ES-I3 (cell line): ENCODE measurements at regions not wholly inside any gene's neighbourhood (a gene's known extent, or its start where the extent isn't known, plus 50 kb on each side); places are given as distances from the start of the nearest gene placed in this dataset.

Experiments used
- H3K36me3 ChIP-seq: 2 replicates; pipeline ENCODE4 v1.6.1; 2013; ENCODE audit warnings: mild to moderate bottlenecking, low read length, control low read depth, moderate library complexity; ENCODE audit not compliant: insufficient read depth
- H3K4me1 ChIP-seq: 2 replicates; pipeline ENCODE4 v1.6.1; 2013; ENCODE audit warnings: mild to moderate bottlenecking, control low read depth, low read length; ENCODE audit not compliant: insufficient read depth
- H3K9ac ChIP-seq: 2 replicates; pipeline ENCODE4 v1.6.1; 2013; ENCODE audit warnings: low read depth, mild to moderate bottlenecking, low read length, moderate library complexity
- H3K9me3 ChIP-seq: 2 replicates; pipeline ENCODE4 v1.6.1; 2013; ENCODE audit warnings: mild to moderate bottlenecking, low read length, moderate library complexity; ENCODE audit not compliant: control insufficient read depth, insufficient read depth

- no peaks in the 10 kb centered on the region for H3K36me3 ChIP-seq
- H3K9ac ChIP-seq = no peak overlapping the region
- H3K9me3 ChIP-seq = no peaks in the 10 kb centered on the region
- no peaks in the 10 kb centered on the region for H3K4me1 ChIP-seq
Observed at GRCh38 chr13:47186471-47186870, 289.6 kb upstream of the HTR2A start.

- H3K9ac ChIP-seq = no peak overlapping the region
- H3K36me3 ChIP-seq = no peaks in the 10 kb centered on the region
- H3K9me3 ChIP-seq = no peaks in the 10 kb centered on the region
- H3K4me1 ChIP-seq = no peaks in the 10 kb centered on the region
Observed at GRCh38 chr13:47184321-47184720, 287.5 kb upstream of the HTR2A start.

DNA sequence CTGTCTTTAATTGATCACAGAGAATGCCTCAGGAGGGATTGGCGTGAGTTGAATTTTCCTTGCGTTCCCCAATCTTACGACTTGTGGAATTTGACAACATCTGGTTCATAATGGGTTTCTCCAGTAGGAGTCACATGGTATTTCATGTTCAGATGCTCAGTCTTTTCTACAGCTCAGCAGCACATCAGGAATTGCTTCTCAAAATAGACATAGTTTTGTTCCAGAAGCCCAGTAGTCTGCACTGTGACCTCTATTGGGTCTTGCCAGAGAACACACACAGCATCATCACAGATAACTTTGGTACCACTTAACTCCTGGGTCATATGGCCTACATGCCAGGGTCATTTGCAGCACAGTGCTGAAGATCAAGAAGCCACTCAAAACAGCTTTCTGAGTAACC lies 282.5 kb upstream of the HTR2A start:
- Histone ChIP-seq H3K36me3 (no peaks in the 10 kb centered on the region), H3K9me3 (no peaks in the 10 kb centered on the region), H3K4me1 (no peaks in the 10 kb centered on the region), H3K9ac (no peak overlapping the region)

- Histone ChIP-seq H3K36me3 (no peaks in the 10 kb centered on the region), H3K4me1 (no peaks in the 10 kb centered on the region), H3K9ac (no peak overlapping the region), H3K9me3 (no peaks in the 10 kb centered on the region)
Observed at GRCh38 chr13:47178090-47178950, 281.5 kb upstream of the HTR2A start.

DNA sequence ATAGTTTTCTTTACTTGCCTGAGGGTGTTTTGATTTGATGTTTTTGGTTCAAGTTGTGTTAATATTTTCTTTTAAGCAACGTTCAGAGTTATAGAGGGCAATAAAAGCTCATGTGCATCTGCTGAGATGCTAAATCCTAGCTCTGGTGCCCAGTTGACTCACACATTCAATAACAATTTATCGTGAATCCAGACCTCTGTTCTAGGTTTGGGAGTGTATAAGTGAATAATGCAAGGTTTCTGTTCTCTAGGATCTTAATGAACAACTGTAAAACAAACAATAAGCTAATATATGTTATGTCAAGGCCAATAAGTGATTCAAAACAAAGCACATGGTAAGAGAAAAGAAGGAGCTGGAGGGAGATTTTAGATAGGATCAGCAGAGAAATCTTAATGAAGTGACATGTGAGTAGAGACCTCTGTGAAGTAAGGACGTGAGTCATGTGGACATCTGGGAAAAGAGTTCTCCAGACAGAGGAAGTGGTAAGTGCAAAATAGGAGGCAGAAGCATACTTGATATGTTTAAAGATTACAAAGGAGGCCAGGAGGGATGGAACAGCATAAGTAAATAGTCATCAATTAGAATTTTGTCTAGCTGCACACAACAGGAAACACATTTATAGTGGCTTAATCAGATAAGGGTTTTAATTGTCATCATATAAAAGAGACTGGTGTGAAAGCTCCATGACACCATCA lies 278.5 kb upstream of the HTR2A start:
- no peaks in the 10 kb centered on the region for H3K4me1 ChIP-seq
- no peaks in the 10 kb centered on the region for H3K36me3 ChIP-seq
- H3K9ac ChIP-seq = no peak overlapping the region
- H3K9me3 ChIP-seq = no peaks in the 10 kb centered on the region

DNA sequence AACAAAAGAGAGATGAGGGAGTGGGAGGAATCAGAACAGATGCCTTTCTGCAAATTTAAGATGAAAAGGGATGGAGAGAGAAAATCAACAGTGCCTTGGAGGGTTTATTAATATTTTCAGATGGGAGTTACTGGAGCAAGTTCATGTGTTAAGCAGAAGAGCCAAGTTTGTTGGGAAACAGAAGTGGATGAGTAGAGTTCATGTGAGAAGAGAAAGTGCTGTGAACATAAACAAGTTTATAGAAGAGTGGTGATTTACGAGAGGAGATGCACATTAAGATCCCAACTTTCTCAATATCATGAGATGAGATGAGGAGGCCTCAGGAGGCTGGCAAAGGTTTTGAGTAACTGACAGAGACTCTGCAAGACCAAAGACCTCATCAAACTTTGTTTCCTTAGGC lies 274.1 kb upstream of the HTR2A start:
- Histone ChIP-seq H3K9ac (no peak overlapping the region), H3K9me3 (no peaks in the 10 kb centered on the region), H3K4me1 (peaks cover 6% of the 10 kb centered on the region; the same call in 1 of the 2 replicates), H3K36me3 (no peaks in the 10 kb centered on the region)

- H3K9ac ChIP-seq = no peak overlapping the region
- peaks cover 13% of the 10 kb centered on the region for H3K4me1 ChIP-seq
- H3K36me3 ChIP-seq = no peaks in the 10 kb centered on the region
- no peaks in the 10 kb centered on the region for H3K9me3 ChIP-seq
Observed at GRCh38 chr13:47168618-47169017, 271.8 kb upstream of the HTR2A start.

DNA sequence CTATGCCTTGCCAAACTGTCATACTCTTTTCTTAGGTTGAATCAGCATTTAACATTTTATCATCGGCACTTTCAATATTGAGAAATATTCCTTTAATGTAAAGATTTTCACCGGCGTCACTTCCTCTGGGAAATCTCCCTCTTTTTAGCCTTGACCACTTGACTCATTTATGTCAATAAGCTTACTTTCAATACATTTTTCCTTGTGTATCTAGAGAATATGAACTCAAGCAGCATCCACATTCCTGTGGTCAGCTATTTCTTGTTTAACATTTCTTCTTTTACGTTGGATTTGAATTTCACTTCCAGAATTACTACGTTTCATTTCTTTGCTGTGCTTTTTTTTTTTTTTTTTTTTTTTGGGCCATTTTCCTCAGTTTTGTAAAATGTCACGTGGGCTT lies 271.2 kb upstream of the HTR2A start:
- no peaks in the 10 kb centered on the region for H3K36me3 ChIP-seq
- no peak overlapping the region for H3K9ac ChIP-seq
- peaks cover 13% of the 10 kb centered on the region for H3K4me1 ChIP-seq
- no peaks in the 10 kb centered on the region for H3K9me3 ChIP-seq

- Histone ChIP-seq H3K9me3 (no peaks in the 10 kb centered on the region), H3K4me1 (peaks cover 13% of the 10 kb centered on the region), H3K36me3 (no peaks in the 10 kb centered on the region), H3K9ac (no peak overlapping the region)
Observed at GRCh38 chr13:47166336-47166735, 269.5 kb upstream of the HTR2A start.

DNA sequence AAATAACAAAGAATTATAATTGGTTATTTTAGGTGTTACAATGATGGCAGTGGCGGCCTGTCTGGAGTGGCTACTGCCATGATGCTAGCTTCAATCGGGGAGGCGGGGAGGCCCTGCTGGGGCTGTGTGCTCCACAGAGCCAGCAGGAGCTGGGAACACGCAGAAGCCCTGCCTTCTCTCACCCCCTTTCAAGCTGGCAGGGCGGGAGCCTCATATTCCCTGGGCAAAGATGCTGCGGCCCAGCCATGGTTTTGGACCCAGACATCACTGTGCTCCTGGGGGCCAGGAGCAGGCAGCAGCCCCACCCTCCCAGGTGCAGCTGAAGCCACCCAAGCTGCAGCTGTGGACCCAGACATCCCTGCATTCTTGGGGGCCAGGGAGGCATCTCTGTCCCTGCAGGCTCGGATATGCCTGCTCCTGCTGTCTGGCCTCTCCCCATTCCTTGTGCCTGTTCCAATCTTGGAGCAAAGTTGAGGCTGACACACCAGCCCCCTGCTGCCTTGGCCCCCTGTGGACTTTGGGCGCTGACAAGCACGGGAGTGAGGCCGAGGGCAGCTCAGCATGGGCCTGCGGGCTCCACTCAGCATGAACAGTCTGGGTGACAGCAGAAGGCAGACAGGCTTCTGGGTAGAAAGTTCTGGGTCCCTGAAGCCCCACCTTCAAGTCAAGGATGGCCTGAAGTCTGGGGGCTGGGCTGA lies 263.1 kb upstream of the HTR2A start:
- H3K9ac ChIP-seq = no peak overlapping the region
- H3K4me1 ChIP-seq = peaks cover 7% of the 10 kb centered on the region
- no peaks in the 10 kb centered on the region for H3K36me3 ChIP-seq
- H3K9me3 ChIP-seq = no peaks in the 10 kb centered on the region

GRCh38 chr13:47158593-47158992 lies 261.7 kb upstream of the HTR2A start:
- no peak overlapping the region for H3K9ac ChIP-seq
- H3K9me3 ChIP-seq = no peaks in the 10 kb centered on the region
- no peaks in the 10 kb centered on the region for H3K4me1 ChIP-seq
- H3K36me3 ChIP-seq = no peaks in the 10 kb centered on the region

DNA sequence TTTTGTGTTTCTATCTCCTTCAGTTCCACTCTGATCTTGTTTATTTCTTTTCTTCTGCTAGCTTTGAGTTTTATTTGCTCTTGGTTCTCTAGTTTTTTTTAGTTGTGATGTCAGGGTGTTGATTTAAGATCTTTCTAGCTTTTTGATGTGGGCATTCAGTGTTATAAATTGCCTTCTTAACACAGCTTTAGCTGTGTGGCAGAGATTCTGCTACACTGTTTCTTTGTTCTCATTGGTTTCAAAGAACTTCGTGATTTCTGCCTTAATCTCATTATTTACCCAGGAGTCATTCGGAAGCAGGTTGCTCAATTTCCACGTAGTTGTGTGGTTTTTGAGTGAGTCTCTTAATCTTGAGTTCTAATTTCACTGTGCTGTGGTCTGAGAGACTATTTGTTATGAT lies 251.7 kb upstream of the HTR2A start:
- Histone ChIP-seq H3K36me3 (no peaks in the 10 kb centered on the region), H3K9ac (no peak overlapping the region), H3K9me3 (no peaks in the 10 kb centered on the region), H3K4me1 (0 out of 2 replicates have a peak, but pooled peaks cover 4% of the 10 kb centered on the region)

DNA sequence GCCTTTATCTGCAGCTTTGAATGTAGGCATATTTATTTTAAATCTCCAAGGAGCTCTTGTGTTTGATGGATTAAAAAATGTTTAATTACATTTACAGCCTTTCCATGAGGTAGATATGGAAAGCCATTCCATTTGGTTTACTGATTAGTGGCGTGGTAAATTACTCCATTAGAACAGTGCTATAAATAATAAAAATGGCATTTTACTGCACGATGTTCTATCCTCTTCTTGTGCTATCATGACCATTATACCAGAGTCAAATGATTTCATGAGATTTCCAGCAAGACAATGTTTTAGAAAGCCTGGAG lies 250.9 kb upstream of the HTR2A start:
- Histone ChIP-seq H3K9ac (no peak overlapping the region), H3K36me3 (no peaks in the 10 kb centered on the region), H3K9me3 (no peaks in the 10 kb centered on the region), H3K4me1 (0 out of 2 replicates have a peak, but pooled peaks cover 4% of the 10 kb centered on the region)

DNA sequence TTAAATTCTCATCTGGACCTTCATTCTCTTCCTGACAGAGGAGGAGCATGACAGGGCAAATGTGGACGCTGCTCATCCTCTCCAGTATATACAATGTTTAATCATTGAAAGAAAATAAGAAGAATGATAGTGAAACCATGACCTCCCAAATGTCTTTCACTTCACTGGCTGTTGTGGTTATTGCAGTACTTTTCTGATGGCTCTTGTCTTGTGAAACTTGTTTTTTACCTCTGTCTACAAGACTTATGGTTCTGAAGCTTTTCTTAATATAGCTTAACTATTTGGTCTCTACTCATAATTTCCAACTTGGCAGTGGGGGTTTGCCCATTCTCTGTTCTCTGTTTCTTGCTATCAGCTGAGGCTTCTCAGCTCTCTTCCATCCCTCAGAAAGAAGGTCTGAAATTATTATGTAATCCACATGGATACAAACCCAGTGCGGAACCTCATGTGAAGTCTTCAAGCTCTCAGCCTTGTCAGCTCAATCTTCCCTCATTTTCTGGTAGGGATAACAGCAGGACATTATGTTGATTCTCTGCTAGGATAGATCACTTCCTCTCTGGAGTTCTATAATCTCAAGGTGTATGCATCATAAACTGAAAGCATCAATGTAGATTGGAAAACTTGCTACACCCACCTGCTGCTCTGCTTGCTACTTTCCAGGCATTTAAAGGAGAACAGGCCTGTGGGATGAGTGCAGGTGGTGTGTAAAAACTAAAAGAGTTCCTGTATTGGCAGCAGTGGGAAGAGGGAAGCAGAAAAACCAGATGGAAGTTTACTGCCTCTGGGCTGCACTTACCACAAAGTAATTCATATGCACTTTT lies 250.3 kb upstream of the HTR2A start:
- Histone ChIP-seq H3K9ac (no peak overlapping the region), H3K9me3 (no peaks in the 10 kb centered on the region), H3K36me3 (no peaks in the 10 kb centered on the region), H3K4me1 (0 out of 2 replicates have a peak, but pooled peaks cover 4% of the 10 kb centered on the region)
